ENCODE measurements at regions not wholly inside any gene's neighbourhood (a gene's known extent, or its start where the extent isn't known, plus 50 kb on each side); places are given as distances from the start of the nearest gene placed in this dataset.
"Not testable (repeated sequence)": the region's sequence is repeated elsewhere in the genome, so short reads cannot be mapped to it uniquely, and the experiment has no call there.

DNA sequence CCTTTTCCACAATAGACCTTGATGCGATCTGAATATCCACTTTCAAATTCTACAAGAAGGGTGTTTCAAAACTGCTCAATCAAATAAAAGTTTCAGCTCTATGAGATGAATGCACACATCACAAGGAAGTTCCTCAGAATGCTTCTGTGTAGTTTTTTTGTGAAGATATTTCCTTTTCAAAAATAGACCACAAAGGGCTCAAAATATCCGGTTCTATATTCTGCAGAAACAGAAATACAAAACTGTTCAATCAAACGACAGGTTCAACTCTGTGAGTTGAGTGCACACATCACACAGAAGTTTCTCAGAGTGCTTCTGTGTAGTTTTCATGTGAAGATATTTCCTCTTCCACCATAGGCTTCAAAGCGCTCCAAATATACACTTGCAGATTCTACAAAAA, 293.9 kb upstream of the DEFB115 start:
- FAIRE-seq (no peak), DNase-seq (ENCODE audit: low read depth) (no peak)
- TF ChIP-seq CTCF (IDR thresholded peaks at IDR 0.05; ENCODE audit: insufficient read depth, low read length, severe bottlenecking) = no peak
- H3K4me3 ChIP-seq (ENCODE audit: low read depth, low read length) = no peak overlapping the region
- H3K27me3 ChIP-seq (ENCODE audit: control insufficient read depth, insufficient read depth, low read length) = no peaks in the 10 kb centered on the region
- no peaks in the 10 kb centered on the region for H3K36me3 ChIP-seq (ENCODE audit: control insufficient read depth, insufficient read depth, low read length)

DNA sequence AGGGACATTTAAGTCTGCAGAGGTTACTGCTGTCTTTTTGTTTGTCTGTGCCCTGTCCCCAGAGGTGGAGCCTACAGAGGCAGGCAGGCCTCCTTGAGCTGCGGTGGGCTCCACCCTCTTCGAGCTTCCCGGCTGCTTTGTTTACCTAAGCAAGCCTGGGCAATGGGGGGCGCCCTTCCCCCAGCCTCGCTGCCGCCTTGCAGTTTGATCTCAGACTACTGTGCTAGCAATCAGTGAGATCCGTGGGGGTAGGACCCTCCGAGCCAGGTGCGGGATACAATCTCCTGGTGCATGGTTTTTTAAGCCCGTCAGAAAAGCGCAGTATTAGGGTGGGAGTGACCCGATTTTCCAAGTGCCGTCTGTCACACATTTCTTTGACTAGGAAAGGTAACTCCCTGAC, 281.6 kb upstream of the DEFB115 start:
- not testable (repeated sequence) for FAIRE-seq; H3K4me3 ChIP-seq (ENCODE audit: low read depth, low read length); H3K27me3 ChIP-seq (ENCODE audit: control insufficient read depth, insufficient read depth, low read length); DNase-seq (ENCODE audit: low read depth); H3K36me3 ChIP-seq (ENCODE audit: control insufficient read depth, insufficient read depth, low read length)

DNA sequence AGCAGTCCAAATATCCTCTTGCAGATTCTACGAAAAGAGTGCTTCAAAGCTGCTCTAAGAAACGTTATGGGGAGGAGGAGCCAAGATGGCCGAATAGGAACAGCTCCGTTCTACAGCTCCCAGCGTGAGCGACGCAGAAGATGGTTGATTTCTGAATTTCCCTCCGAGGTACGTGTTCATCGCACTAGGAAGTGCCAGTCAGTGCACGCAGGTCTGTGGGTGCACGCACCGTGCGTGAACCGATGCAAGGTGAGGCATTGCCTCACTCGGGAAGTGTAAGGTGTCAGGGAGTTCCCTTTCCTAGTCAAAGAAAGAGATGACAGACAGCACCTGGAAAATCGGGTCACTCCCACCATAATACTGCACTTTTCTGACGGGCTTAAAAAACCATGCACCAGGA, 272.1 kb upstream of the DEFB115 start:
- Histone ChIP-seq H3K27me3 (ENCODE audit: control insufficient read depth, insufficient read depth, low read length) (no peaks in the 10 kb centered on the region), H3K36me3 (ENCODE audit: control insufficient read depth, insufficient read depth, low read length) (no peaks in the 10 kb centered on the region), H3K4me3 (ENCODE audit: low read depth, low read length) (no peak overlapping the region)
- no peak for TF ChIP-seq CTCF (IDR thresholded peaks at IDR 0.05; ENCODE audit: insufficient read depth, low read length, severe bottlenecking)
- DNase-seq (ENCODE audit: low read depth) (no peak), FAIRE-seq (no peak)
